H9 (cell line): ENCODE measurements at regions not wholly inside any gene's neighbourhood (a gene's known extent, or its start where the extent isn't known, plus 50 kb on each side); places are given as distances from the start of the nearest gene placed in this dataset.

ENCODE experiments used
- DNase-seq: peaks from one replicate; pipeline ENCODE4 v3.0.0-alpha.2; 2017
- H2AFZ ChIP-seq: one replicate; pipeline ENCODE4 v1.6.1; 2013; ENCODE audit warnings: mild to moderate bottlenecking, low read length, control low read depth, moderate library complexity
- H2AK5ac ChIP-seq: 2 replicates; pipeline ENCODE4 v1.6.1; 2013; ENCODE audit warnings: low read length, control low read depth, mixed read lengths; ENCODE audit not compliant: insufficient read length
- H2BK120ac ChIP-seq: one replicate; pipeline ENCODE4 v1.6.1; 2013; ENCODE audit warnings: low read depth, mild to moderate bottlenecking, low read length, control low read depth, inconsistent platforms; ENCODE audit not compliant: poor library complexity, severe bottlenecking
- H2BK12ac ChIP-seq: 2 replicates; pipeline ENCODE4 v1.6.1; 2013; ENCODE audit warnings: low read length, control low read depth, mixed read lengths, low read depth; ENCODE audit not compliant: insufficient read length
- H2BK15ac ChIP-seq: 2 replicates; pipeline ENCODE4 v1.6.1; 2013; ENCODE audit warnings: low read depth, low read length, control low read depth
- H2BK20ac ChIP-seq: one replicate; pipeline ENCODE4 v1.6.1; 2013; ENCODE audit warnings: low read depth, mild to moderate bottlenecking, low read length, control low read depth, inconsistent platforms; ENCODE audit not compliant: poor library complexity, severe bottlenecking
- H2BK5ac ChIP-seq: 2 replicates; pipeline ENCODE4 v1.6.1; 2013; ENCODE audit warnings: low read length, control low read depth, mixed read lengths; ENCODE audit not compliant: insufficient read length
- H3K14ac ChIP-seq: 2 replicates; pipeline ENCODE4 v1.6.1; 2013; ENCODE audit warnings: low read length, control low read depth; ENCODE audit not compliant: insufficient read depth
- H3K18ac ChIP-seq: 2 replicates; pipeline ENCODE4 v1.6.1; 2013; ENCODE audit warnings: low read depth, mild to moderate bottlenecking, mixed read lengths, low read length, control low read depth; ENCODE audit not compliant: insufficient read length
- H3K23ac ChIP-seq: 2 replicates; pipeline ENCODE4 v1.6.1; 2013; ENCODE audit warnings: low read length, control low read depth, mixed read lengths, low read depth; ENCODE audit not compliant: insufficient read length
- H3K23me2 ChIP-seq: 2 replicates; pipeline ENCODE4 v1.6.1; 2013; ENCODE audit warnings: low read depth, mild to moderate bottlenecking, mixed read lengths, low read length, control low read depth; ENCODE audit not compliant: insufficient read length, poor library complexity, severe bottlenecking
- H3K27ac ChIP-seq: 2 replicates; pipeline ENCODE4 v1.5.1; 2013; ENCODE audit warnings: low read length, control low read depth, mixed read lengths, low read depth; ENCODE audit not compliant: insufficient read length
- H3K27me3 ChIP-seq: 2 replicates; pipeline ENCODE4 v1.6.1; 2013; ENCODE audit warnings: low read length, control low read depth, inconsistent platforms; ENCODE audit not compliant: insufficient read depth
- H3K4ac ChIP-seq: 2 replicates; pipeline ENCODE4 v1.6.1; 2013; ENCODE audit warnings: low read depth, mild to moderate bottlenecking, control low read depth, inconsistent platforms, low read length, moderate library complexity
- H3K4me1 ChIP-seq: 2 replicates; pipeline ENCODE4 v1.6.1; 2013; ENCODE audit warnings: low read length, control low read depth, inconsistent platforms; ENCODE audit not compliant: insufficient read depth
- H3K4me2 ChIP-seq: 2 replicates; pipeline ENCODE4 v1.6.1; 2013; ENCODE audit warnings: low read length, control low read depth, mixed read lengths; ENCODE audit not compliant: insufficient read length, insufficient read depth
- H3K56ac ChIP-seq: 2 replicates; pipeline ENCODE4 v1.6.1; 2013; ENCODE audit warnings: low read depth, mild to moderate bottlenecking, mixed read lengths, low read length, control low read depth; ENCODE audit not compliant: insufficient read length
- H3K79me1 ChIP-seq: 2 replicates; pipeline ENCODE4 v1.6.1; 2013; ENCODE audit warnings: low read depth, mild to moderate bottlenecking, moderate library complexity, low read length, control low read depth, inconsistent platforms; ENCODE audit not compliant: insufficient read depth, poor library complexity, severe bottlenecking
- H3K79me2 ChIP-seq: 2 replicates; pipeline ENCODE4 v1.6.1; 2013; ENCODE audit warnings: low read length, control low read depth, inconsistent platforms; ENCODE audit not compliant: insufficient read depth
- H3K9ac ChIP-seq: 2 replicates; pipeline ENCODE4 v1.6.1; 2013; ENCODE audit warnings: low read length, control low read depth, mixed read lengths; ENCODE audit not compliant: insufficient read length; ENCODE audit errors: extremely low read depth
- H3K9me3 ChIP-seq: one replicate; pipeline ENCODE4 v1.6.1; 2013; ENCODE audit warnings: low read depth, low read length, inconsistent platforms; ENCODE audit not compliant: control insufficient read depth
- H3T11ph ChIP-seq: one replicate; pipeline ENCODE4 v1.6.1; 2013; ENCODE audit warnings: mild to moderate bottlenecking, low read length, control low read depth, inconsistent platforms
- H4K20me1 ChIP-seq: one replicate; pipeline ENCODE4 v1.6.1; 2013; ENCODE audit not compliant: control insufficient read depth, insufficient read length, insufficient read depth
- H4K5ac ChIP-seq: 2 replicates; pipeline ENCODE4 v1.6.1; 2013; ENCODE audit warnings: low read depth, mild to moderate bottlenecking, mixed read lengths, low read length, control low read depth; ENCODE audit not compliant: insufficient read length
- H4K8ac ChIP-seq: replicated peaks from 2 replicates; pipeline ENCODE4 v1.6.1; 2013; ENCODE audit warnings: low read length, control low read depth, mixed read lengths, low read depth; ENCODE audit not compliant: insufficient read length
- H4K91ac ChIP-seq: 2 replicates; pipeline ENCODE4 v1.6.1; 2013; ENCODE audit warnings: low read depth, mild to moderate bottlenecking, moderate library complexity, mixed read lengths, low read length, control low read depth; ENCODE audit not compliant: insufficient read length
- H3K27ac Mint-ChIP-seq, 3 experiments: 2 replicates in 2 of 3; 3 replicates in 1 of 3; pipeline ENCODE4 v1.8.0; 2020 to 2021; ENCODE audit warnings: mixed read lengths in 3 of 3, mild to moderate bottlenecking in 1 of 3, moderate library complexity in 1 of 3
- H3K27me3 Mint-ChIP-seq: 2 replicates; pipeline ENCODE4 v1.8.0; 2021; ENCODE audit warnings: low read depth, mild to moderate bottlenecking, moderate library complexity, mixed read lengths
- H3K36me3 Mint-ChIP-seq, 3 experiments: 2 replicates in 2 of 3; 3 replicates in 1 of 3; pipeline ENCODE4 v1.8.0; 2020 to 2021; ENCODE audit warnings: low read depth in 3 of 3, mixed read lengths in 3 of 3; ENCODE audit not compliant: insufficient read depth in 1 of 3
- H3K4me1 Mint-ChIP-seq, 2 experiments: 2 replicates each; pipeline ENCODE4 v1.8.0; 2020; ENCODE audit warnings: mixed read lengths in 2 of 2
- H3K4me3 Mint-ChIP-seq, 2 experiments: 2 replicates in 1 of 2; 3 replicates in 1 of 2; pipeline ENCODE4 v1.8.0; 2020 to 2021; ENCODE audit warnings: mild to moderate bottlenecking in 2 of 2, mixed read lengths in 2 of 2, moderate library complexity in 1 of 2
- H3K9me3 Mint-ChIP-seq, 2 experiments: 2 replicates in 1 of 2; 3 replicates in 1 of 2; pipeline ENCODE4 v1.8.0; 2020; ENCODE audit warnings: mild to moderate bottlenecking in 2 of 2, mixed read lengths in 2 of 2, moderate library complexity in 1 of 2
- CTCF ChIP-seq: fragments of 200-600 bp; sonication (generic); conservative IDR thresholded peaks from 3 replicates; pipeline ENCODE4 v1.8.0; 2021; ENCODE audit warnings: antibody characterized with exemption, mild to moderate bottlenecking
- WGBS: extraction: QIAGEN DNeasy Blood & Tissue Kit; methylation state at CpG from one replicate; pipeline ENCODE4 v1.1.7; 2013; ENCODE audit warnings: missing lambda C conversion rate, low lambda C conversion rate, mixed read lengths; ENCODE audit not compliant: insufficient read length; ENCODE audit errors: extremely low coverage; 5-methylcytosine and 5-hydroxymethylcytosine counted together

- no peak overlapping the region for H2BK20ac ChIP-seq
- no peak overlapping the region for H3K23ac ChIP-seq
- H3K4ac ChIP-seq = no peak overlapping the region
- no peak for DNase-seq
- no peak overlapping the region for H2AFZ ChIP-seq
- no peaks in the 10 kb centered on the region for H3K4me1 ChIP-seq
- no peak overlapping the region for H3K56ac ChIP-seq
- WGBS = no CpG with 5 or more reads among the region's 9 CpGs
- H4K91ac ChIP-seq = no peak overlapping the region
- no peak overlapping the region for H3K27ac ChIP-seq
- H3K4me3 Mint-ChIP-seq = no peak overlapping the region
- H3K79me1 ChIP-seq = no peaks in the 10 kb centered on the region
- no peak overlapping the region for H2BK5ac ChIP-seq
- no peak overlapping the region; a peak in 1 of 7 replicates for H3K27ac Mint-ChIP-seq
- no peaks in the 10 kb centered on the region for H3K23me2 ChIP-seq
- H3K14ac ChIP-seq = no peak overlapping the region
- no peaks in the 10 kb centered on the region for H3K27me3 ChIP-seq
- no peak overlapping the region for H4K5ac ChIP-seq
- no peak overlapping the region for H2BK12ac ChIP-seq
- no peak overlapping the region for H3K4me2 ChIP-seq
- no peaks in the 10 kb centered on the region for H4K20me1 ChIP-seq
- H4K8ac ChIP-seq = no peak overlapping the region
- no peaks in the 10 kb centered on the region for H3K79me2 ChIP-seq
- no peak overlapping the region for H3T11ph ChIP-seq
- no peaks in the 10 kb centered on the region for H3K27me3 Mint-ChIP-seq
- no peaks in the 10 kb centered on the region for H3K36me3 Mint-ChIP-seq
- peaks cover 8 to 11% of the 10 kb centered on the region in 2 experiments for H3K4me1 Mint-ChIP-seq
- no peaks in the 10 kb centered on the region for H3K9me3 Mint-ChIP-seq
- H2BK15ac ChIP-seq = no peak overlapping the region
- no peak overlapping the region for H2BK120ac ChIP-seq
- TF ChIP-seq CTCF = no peak
- no peaks in the 10 kb centered on the region for H3K9me3 ChIP-seq
- no peak overlapping the region for H2AK5ac ChIP-seq
- H3K9ac ChIP-seq = no peak overlapping the region
- H3K18ac ChIP-seq = no peak overlapping the region
Measured at GRCh38 chr7:135828604-135829003, 80.0 kb upstream of the FAM180A start.
